HCEC 1CT (cell line): ENCODE measurements at regions not wholly inside any gene's neighbourhood (a gene's known extent, or its start where the extent isn't known, plus 50 kb on each side); places are given as distances from the start of the nearest gene placed in this dataset.

Source experiments
- DNase-seq: peaks from one replicate; pipeline ENCODE4 v3.0.0-alpha.2; 2017

- DNase-seq, result no peak
These were observed 484.8 kb upstream of the ID2 start for GRCh38 chr2:8197101-8197500.

- no peak for DNase-seq
These were observed 484.0 kb upstream of the ID2 start for GRCh38 chr2:8197825-8198224.

GRCh38 chr2:8198766-8199382, 483.0 kb upstream of the ID2 start:
- DNase-seq, result no peak

GRCh38 chr2:8202132-8202531, 479.7 kb upstream of the ID2 start:
- no peak for DNase-seq

- no peak for DNase-seq
These were observed 478.5 kb upstream of the ID2 start for GRCh38 chr2:8203364-8203763.

- no peak for DNase-seq
These were observed 477.1 kb upstream of the ID2 start for GRCh38 chr2:8204711-8205110.

- no peak for DNase-seq
These were observed 472.4 kb upstream of the ID2 start for GRCh38 chr2:8209494-8209893.

- DNase-seq, result no peak
These were observed 470.5 kb upstream of the ID2 start for GRCh38 chr2:8211384-8211783.

- DNase-seq, result no peak
These were observed 469.6 kb upstream of the ID2 start for GRCh38 chr2:8212239-8212638.

GRCh38 chr2:8214036-8214615, 467.7 kb upstream of the ID2 start:
- DNase-seq, result no peak

- DNase-seq, result no peak
These were observed 466.5 kb upstream of the ID2 start for GRCh38 chr2:8215159-8215863.

GRCh38 chr2:8215982-8216381, 465.9 kb upstream of the ID2 start:
- no peak for DNase-seq

- no peak for DNase-seq
These were observed 465.5 kb upstream of the ID2 start for GRCh38 chr2:8216397-8216796.

- DNase-seq, result no peak
These were observed 464.3 kb upstream of the ID2 start for GRCh38 chr2:8217468-8218030.

GRCh38 chr2:8219096-8219495, 462.8 kb upstream of the ID2 start:
- no peak for DNase-seq

GRCh38 chr2:8219631-8220355, 462.1 kb upstream of the ID2 start:
- no peak for DNase-seq

GRCh38 chr2:8222979-8223694, 458.7 kb upstream of the ID2 start:
- DNase-seq, result no peak

GRCh38 chr2:8223695-8224346, 458.0 kb upstream of the ID2 start:
- no peak for DNase-seq

- no peak for DNase-seq
These were observed 457.3 kb upstream of the ID2 start for GRCh38 chr2:8224347-8225190.

GRCh38 chr2:8225266-8225665, 456.6 kb upstream of the ID2 start:
- DNase-seq, result no peak

GRCh38 chr2:8225798-8226197, 456.1 kb upstream of the ID2 start:
- DNase-seq, result no peak
